ENCODE measurements at regions not wholly inside any gene's neighbourhood (a gene's known extent, or its start where the extent isn't known, plus 50 kb on each side); places are given as distances from the start of the nearest gene placed in this dataset.

GRCh38 chr4:81776794-81777193 lies 305.1 kb upstream of the RASGEF1B start:
- TF ChIP-seq, protein P1, sequence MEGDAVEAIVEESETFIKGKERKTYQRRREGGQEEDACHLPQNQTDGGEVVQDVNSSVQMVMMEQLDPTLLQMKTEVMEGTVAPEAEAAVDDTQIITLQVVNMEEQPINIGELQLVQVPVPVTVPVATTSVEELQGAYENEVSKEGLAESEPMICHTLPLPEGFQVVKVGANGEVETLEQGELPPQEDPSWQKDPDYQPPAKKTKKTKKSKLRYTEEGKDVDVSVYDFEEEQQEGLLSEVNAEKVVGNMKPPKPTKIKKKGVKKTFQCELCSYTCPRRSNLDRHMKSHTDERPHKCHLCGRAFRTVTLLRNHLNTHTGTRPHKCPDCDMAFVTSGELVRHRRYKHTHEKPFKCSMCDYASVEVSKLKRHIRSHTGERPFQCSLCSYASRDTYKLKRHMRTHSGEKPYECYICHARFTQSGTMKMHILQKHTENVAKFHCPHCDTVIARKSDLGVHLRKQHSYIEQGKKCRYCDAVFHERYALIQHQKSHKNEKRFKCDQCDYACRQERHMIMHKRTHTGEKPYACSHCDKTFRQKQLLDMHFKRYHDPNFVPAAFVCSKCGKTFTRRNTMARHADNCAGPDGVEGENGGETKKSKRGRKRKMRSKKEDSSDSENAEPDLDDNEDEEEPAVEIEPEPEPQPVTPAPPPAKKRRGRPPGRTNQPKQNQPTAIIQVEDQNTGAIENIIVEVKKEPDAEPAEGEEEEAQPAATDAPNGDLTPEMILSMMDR (optimal IDR thresholded peaks at IDR 0.05 in 1 of 3, IDR thresholded peaks at IDR 0.05 in 1 of 3, conservative IDR thresholded peaks at IDR 0.05 in 1 of 3; ENCODE audit: extremely low read depth in 1 of 3, insufficient read depth in 2 of 3, low read length in 3 of 3) = no peak
- no peak for TF ChIP-seq EZH2 (IDR thresholded peaks at IDR 0.05; ENCODE audit: low read length)

Data from keratinocyte (primary cell).